Heart left ventricle (tissue), 16 donors: ENCODE measurements at regions not wholly inside any gene's neighbourhood (a gene's known extent, or its start where the extent isn't known, plus 50 kb on each side); places are given as distances from the start of the nearest gene placed in this dataset.
"Not testable (repeated sequence)": the region's sequence is repeated elsewhere in the genome, so short reads cannot be mapped to it uniquely, and the experiment has no call there.

Source experiments
- ATAC-seq, 4 donors: fragments of 200-7000 bp; cut with Tn5 transposase; one replicate each; pipeline ENCODE4 v1.9.1; 2020 to 2022; ENCODE audit warnings: moderate library complexity in 4 of 4, mild to moderate bottlenecking in 3 of 4, moderate number of reproducible peaks in 1 of 4
- DNase-seq, 5 donors: peaks; one replicate each; pipeline ENCODE4 v3.0.0-alpha.2; 2020
- H3K27ac ChIP-seq, 12 donors: fragments of 200-600 bp; sonication (generic) in 4 of 12; one replicate each; pipeline versions ENCODE4 v1.5.0 to v1.8.0; 2016 to 2022; ENCODE audit warnings: mild to moderate bottlenecking in 2 of 12
- H3K27me3 ChIP-seq, 9 donors: fragments of 200-600 bp; sonication (generic) in 2 of 9; one replicate each; pipeline versions ENCODE4 v1.5.1 to v1.8.0; 2016 to 2022; ENCODE audit warnings: mild to moderate bottlenecking in 3 of 9
- H3K36me3 ChIP-seq, 9 donors: fragments of 200-600 bp; sonication (generic) in 2 of 9; one replicate each; pipeline versions ENCODE4 v1.5.0 to v1.8.0; 2018 to 2022; ENCODE audit warnings: mild to moderate bottlenecking in 2 of 9
- H3K4me1 ChIP-seq, 12 donors: fragments of 200-600 bp; sonication (generic) in 4 of 12; one replicate each; pipeline versions ENCODE4 v1.5.0 to v1.8.0; 2016 to 2022; ENCODE audit warnings: mild to moderate bottlenecking in 3 of 12
- H3K4me3 ChIP-seq, 12 donors: fragments of 200-600 bp; sonication (generic) in 4 of 12; one replicate each; pipeline versions ENCODE4 v1.5.0 to v1.8.0; 2017 to 2022; ENCODE audit warnings: mild to moderate bottlenecking in 9 of 12, moderate library complexity in 4 of 12
- H3K9me3 ChIP-seq, 12 donors: fragments of 200-600 bp; sonication (generic) in 4 of 12; one replicate each; pipeline versions ENCODE4 v1.5.0 to v1.8.0; 2016 to 2022; ENCODE audit warnings: mild to moderate bottlenecking in 1 of 12
- POLR2A ChIP-seq, 2 donors: fragments of 450-650 bp; IDR thresholded peaks; one replicate each; pipeline ENCODE4 v1.6.1; 2017; ENCODE audit warnings: antibody characterized with exemption in 2 of 2, mild to moderate bottlenecking in 2 of 2, moderate library complexity in 2 of 2
- WGBS, 4 donors: extraction: QIAGEN DNeasy Blood & Tissue Kit in 2 of 4; methylation state at CpG; one replicate each; pipeline versions ENCODE4 v1.1.5 to v1.1.7; 2013 to 2018; 5-methylcytosine and 5-hydroxymethylcytosine counted together
- intact Hi-C, 10 donors: fragments of 100-400 bp; cut with DNase I; formaldehyde crosslinking; loops; one replicate each; pipeline versions ENCODE4 v1.11.1 to v1.14.2; 2022
- TF ChIP-seq, protein P1 (sequence below), 12 donors: fragments of 200-600 bp; sonication (generic) in 4 of 12; IDR thresholded peaks; one replicate each; pipeline versions ENCODE4 v1.5.0 to v1.8.0; 2018 to 2022; ENCODE audit warnings: antibody characterized with exemption in 12 of 12, mild to moderate bottlenecking in 5 of 12
- donor health status: ischemic (EF 13 %, LVEDD 7.1; RV severe dilation, severe dysfunction).
- donor health status: healthy with polysubstance abuse.
- donor health status: DM: no; HTN: yes; CAD: no.
- donor health status: DM: no; HTN: no; CAD: no.
- donor health status: ischemic (EF 25% LVEDD 6.9; RV normal size, moderate dysfunction).
- donor health status: ischemic (EF 25% LVEDD 5.7; RV mildly dilated, moderate dysfunction).
- donor health status: healthy.
- donor health status: DM: yes; HTN: yes; CAD: no.
- donor health status: ischemic (EF 35%, LVEDD 5.7; RV mildly dilated, moderate dysfunction).
- donor health status: nonischemic (EF 11% LVEDD 7.7; RV severe dilation, severe dysfunction).
- donor health status: DM: yes; HTN: yes; CAD: no.
- donor health status: PGD.
- donor health status: ischemic (EF 29% LVEDD 5.4; RV normal size, mild dysfunction).
- donor health status: nonischemic (EF 23%, LVEDD 6.1; RV moderate dilation, normal function).

GRCh38 chr6:68122032-68122431 is 513.0 kb upstream of the ADGRB3 start:
- Histone ChIP-seq H3K27me3 (no peaks in the 10 kb centered on the region), H3K4me1 (no peaks in the 10 kb centered on the region), H3K4me3 (no peak overlapping the region), H3K27ac (no peak overlapping the region), H3K9me3 (peaks cover 0 to 20% (median 2%) of the 10 kb centered on the region in 12 donors), H3K36me3 (no peaks in the 10 kb centered on the region)
- TF ChIP-seq, protein P1, sequence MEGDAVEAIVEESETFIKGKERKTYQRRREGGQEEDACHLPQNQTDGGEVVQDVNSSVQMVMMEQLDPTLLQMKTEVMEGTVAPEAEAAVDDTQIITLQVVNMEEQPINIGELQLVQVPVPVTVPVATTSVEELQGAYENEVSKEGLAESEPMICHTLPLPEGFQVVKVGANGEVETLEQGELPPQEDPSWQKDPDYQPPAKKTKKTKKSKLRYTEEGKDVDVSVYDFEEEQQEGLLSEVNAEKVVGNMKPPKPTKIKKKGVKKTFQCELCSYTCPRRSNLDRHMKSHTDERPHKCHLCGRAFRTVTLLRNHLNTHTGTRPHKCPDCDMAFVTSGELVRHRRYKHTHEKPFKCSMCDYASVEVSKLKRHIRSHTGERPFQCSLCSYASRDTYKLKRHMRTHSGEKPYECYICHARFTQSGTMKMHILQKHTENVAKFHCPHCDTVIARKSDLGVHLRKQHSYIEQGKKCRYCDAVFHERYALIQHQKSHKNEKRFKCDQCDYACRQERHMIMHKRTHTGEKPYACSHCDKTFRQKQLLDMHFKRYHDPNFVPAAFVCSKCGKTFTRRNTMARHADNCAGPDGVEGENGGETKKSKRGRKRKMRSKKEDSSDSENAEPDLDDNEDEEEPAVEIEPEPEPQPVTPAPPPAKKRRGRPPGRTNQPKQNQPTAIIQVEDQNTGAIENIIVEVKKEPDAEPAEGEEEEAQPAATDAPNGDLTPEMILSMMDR (IDR thresholded peaks at IDR 0.05) = no peak
- no peak for TF ChIP-seq POLR2A (IDR thresholded peaks at IDR 0.05)
- ATAC-seq (no peak), DNase-seq (no peak)
- intact Hi-C loops = no loop called here
- 45 to 61% (median 55%) methylated on average over 2 of the region's 2 CpGs for WGBS, 4 donors

GRCh38 chr6:68120954-68121353 is 514.1 kb upstream of the ADGRB3 start:
- H3K4me3 ChIP-seq, intact Hi-C loops, H3K27me3 ChIP-seq, DNase-seq, ATAC-seq, H3K36me3 ChIP-seq, H3K27ac ChIP-seq, H3K4me1 ChIP-seq: not testable (repeated sequence)
- 64 to 89% (median 83%) methylated on average over 2 of the region's 2 CpGs for WGBS, 4 donors
- peaks cover 0 to 20% (median 2%) of the 10 kb centered on the region in 12 donors for H3K9me3 ChIP-seq

- ATAC-seq (no peak), DNase-seq (no peak)
These were observed 520.5 kb upstream of the ADGRB3 start for GRCh38 chr6:68114463-68115047.

GRCh38 chr6:68108233-68108835 is 526.7 kb upstream of the ADGRB3 start:
- Histone ChIP-seq H3K27me3 (no peaks in the 10 kb centered on the region), H3K9me3 (no peaks in the 10 kb centered on the region), H3K27ac (no peak overlapping the region), H3K4me1 (no peaks in the 10 kb centered on the region), H3K36me3 (no peaks in the 10 kb centered on the region), H3K4me3 (no peak overlapping the region)
- WGBS, 4 donors = 69 to 79% (median 72%) methylated on average over 2 of the region's 2 CpGs
- TF ChIP-seq, protein P1 (IDR thresholded peaks at IDR 0.05) = no peak
- no peak for TF ChIP-seq POLR2A (IDR thresholded peaks at IDR 0.05)
- DNase-seq (no peak), ATAC-seq (no peak)
- intact Hi-C loops = no loop called here

More at GRCh38 chr6:68114463-68115047, 520.5 kb upstream of the ADGRB3 start:
- no peak overlapping the region for H3K27ac ChIP-seq
- no peaks in the 10 kb centered on the region for H3K9me3 ChIP-seq
- no peaks in the 10 kb centered on the region for H3K27me3 ChIP-seq
- H3K36me3 ChIP-seq = no peaks in the 10 kb centered on the region
- WGBS, 4 donors = 79 to 81% (median 81%) methylated on average over 4 of the region's 4 CpGs
- no peak overlapping the region for H3K4me3 ChIP-seq
- TF ChIP-seq POLR2A (IDR thresholded peaks at IDR 0.05) = no peak
- TF ChIP-seq, protein P1 (IDR thresholded peaks at IDR 0.05) = no peak
- intact Hi-C loops = no loop called here
- no peaks in the 10 kb centered on the region for H3K4me1 ChIP-seq

DNA sequence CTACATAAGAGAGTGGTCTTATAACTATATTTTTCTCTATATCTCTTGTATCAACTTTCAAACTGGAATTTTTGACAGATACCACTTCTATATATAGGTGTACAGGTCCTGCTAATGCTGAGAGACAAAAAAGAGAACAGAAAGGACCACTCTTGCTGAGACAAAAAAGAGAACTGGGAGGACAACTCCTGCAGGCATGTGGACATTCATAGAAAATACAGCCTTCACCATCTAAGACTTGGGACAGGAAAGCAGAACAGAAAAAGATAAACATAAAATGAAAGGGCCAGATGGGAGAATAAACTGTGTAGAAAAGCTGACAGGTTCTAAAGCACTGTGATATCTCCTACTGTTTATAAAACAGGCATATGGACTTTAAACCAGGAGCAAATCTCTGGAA is 541.0 kb upstream of the ADGRB3 start:
- Histone ChIP-seq H3K4me1 (no peaks in the 10 kb centered on the region), H3K36me3 (no peaks in the 10 kb centered on the region), H3K9me3 (peaks cover 0 to 5% (median 0%) of the 10 kb centered on the region in 12 donors), H3K4me3 (no peak overlapping the region), H3K27ac (no peak overlapping the region), H3K27me3 (no peaks in the 10 kb centered on the region)
- DNase-seq (no peak), ATAC-seq (no peak)
- TF ChIP-seq, protein P1 (IDR thresholded peaks at IDR 0.05) = no peak
- TF ChIP-seq POLR2A (IDR thresholded peaks at IDR 0.05) = no peak
- intact Hi-C loops = no loop called here
